Neutrophil (primary cell): ENCODE measurements at regions not wholly inside any gene's neighbourhood (a gene's known extent, or its start where the extent isn't known, plus 50 kb on each side); places are given as distances from the start of the nearest gene placed in this dataset.

Experiments used
- H3K27ac ChIP-seq: fragments of 200-600 bp; sonication (generic); 2 replicates; pipeline ENCODE4 v1.5.1; 2016; ENCODE audit warnings: mild to moderate bottlenecking, moderate library complexity
- H3K27me3 ChIP-seq: fragments of 200-600 bp; sonication (generic); 2 replicates; pipeline ENCODE4 v1.6.0; 2016; ENCODE audit warnings: mild to moderate bottlenecking
- H3K36me3 ChIP-seq: fragments of 200-600 bp; sonication (generic); 2 replicates; pipeline ENCODE4 v1.5.1; 2017
- H3K4me1 ChIP-seq, 2 experiments: fragments of 200-600 bp in 1 of 2; sonication (generic) in 1 of 2; 1 replicate in 1 of 2; 2 replicates in 1 of 2; pipeline versions ENCODE4 v1.5.1 to v1.6.1; 2013 to 2016; ENCODE audit warnings: low read depth in 1 of 2, low read length in 1 of 2, mild to moderate bottlenecking in 1 of 2, moderate library complexity in 1 of 2; ENCODE audit not compliant: control insufficient read depth in 1 of 2, insufficient read depth in 1 of 2
- H3K4me3 ChIP-seq, 2 experiments: fragments of 200-600 bp in 1 of 2; sonication (generic) in 1 of 2; 1 replicate in 1 of 2; 2 replicates in 1 of 2; pipeline ENCODE4 v1.5.1; 2013 to 2016; ENCODE audit warnings: low read depth in 1 of 2, low read length in 1 of 2, mild to moderate bottlenecking in 1 of 2, moderate library complexity in 1 of 2
- H3K9me3 ChIP-seq: fragments of 200-600 bp; sonication (generic); 2 replicates; pipeline ENCODE4 v1.5.1; 2016
- CTCF ChIP-seq: fragments of 200-600 bp; sonication (generic); IDR thresholded peaks from 2 replicates; pipeline ENCODE4 v1.5.1; 2016; ENCODE audit warnings: antibody characterized with exemption

- Histone ChIP-seq H3K36me3 (no peaks in the 10 kb centered on the region), H3K27me3 (no peaks in the 10 kb centered on the region), H3K9me3 (no peaks in the 10 kb centered on the region), H3K4me1 (no peaks in the 10 kb centered on the region), H3K27ac (no peak overlapping the region), H3K4me3 (no peak overlapping the region)
- TF ChIP-seq CTCF, result no peak
Measured at GRCh38 chr2:5841126-5841525, 148.9 kb downstream of the SOX11 start.

GRCh38 chr2:5842326-5842725 is 150.1 kb downstream of the SOX11 start:
- no peak overlapping the region for H3K4me3 ChIP-seq
- no peak for TF ChIP-seq CTCF

GRCh38 chr2:5845798-5846330 is 153.7 kb downstream of the SOX11 start:
- no peaks in the 10 kb centered on the region for H3K36me3 ChIP-seq
- H3K4me1 ChIP-seq, result no peaks in the 10 kb centered on the region
- no peak for TF ChIP-seq CTCF
- H3K4me3 ChIP-seq, result no peak overlapping the region
- no peak overlapping the region for H3K27ac ChIP-seq
- H3K27me3 ChIP-seq, result no peaks in the 10 kb centered on the region
- no peaks in the 10 kb centered on the region for H3K9me3 ChIP-seq

More at GRCh38 chr2:5842326-5842725, 150.1 kb downstream of the SOX11 start:
- H3K27ac ChIP-seq, result no peak overlapping the region
- H3K9me3 ChIP-seq, result no peaks in the 10 kb centered on the region
- H3K4me1 ChIP-seq, result no peaks in the 10 kb centered on the region
- no peaks in the 10 kb centered on the region for H3K27me3 ChIP-seq
- H3K36me3 ChIP-seq, result no peaks in the 10 kb centered on the region

- Histone ChIP-seq H3K9me3 (no peaks in the 10 kb centered on the region), H3K4me1 (no peaks in the 10 kb centered on the region), H3K27ac (no peak overlapping the region), H3K4me3 (no peak overlapping the region), H3K36me3 (no peaks in the 10 kb centered on the region), H3K27me3 (no peaks in the 10 kb centered on the region)
- no peak for TF ChIP-seq CTCF
Measured at GRCh38 chr2:5846881-5847280, 154.7 kb downstream of the SOX11 start.

GRCh38 chr2:5849562-5849961 is 157.4 kb downstream of the SOX11 start:
- Histone ChIP-seq H3K27ac (no peak overlapping the region), H3K9me3 (no peaks in the 10 kb centered on the region), H3K4me1 (no peaks in the 10 kb centered on the region), H3K4me3 (no peak overlapping the region), H3K36me3 (no peaks in the 10 kb centered on the region), H3K27me3 (no peaks in the 10 kb centered on the region)
- TF ChIP-seq CTCF, result no peak

GRCh38 chr2:5851410-5851809 is 159.2 kb downstream of the SOX11 start:
- no peaks in the 10 kb centered on the region for H3K27me3 ChIP-seq
- H3K4me3 ChIP-seq, result no peak overlapping the region
- no peaks in the 10 kb centered on the region for H3K36me3 ChIP-seq
- no peak overlapping the region for H3K27ac ChIP-seq
- TF ChIP-seq CTCF, result no peak
- H3K4me1 ChIP-seq, result no peaks in the 10 kb centered on the region
- no peaks in the 10 kb centered on the region for H3K9me3 ChIP-seq
